ENCODE measurements at regions not wholly inside any gene's neighbourhood (a gene's known extent, or its start where the extent isn't known, plus 50 kb on each side); places are given as distances from the start of the nearest gene placed in this dataset.
"Not testable (repeated sequence)": the region's sequence is repeated elsewhere in the genome, so short reads cannot be mapped to it uniquely, and the experiment has no call there.

DNA sequence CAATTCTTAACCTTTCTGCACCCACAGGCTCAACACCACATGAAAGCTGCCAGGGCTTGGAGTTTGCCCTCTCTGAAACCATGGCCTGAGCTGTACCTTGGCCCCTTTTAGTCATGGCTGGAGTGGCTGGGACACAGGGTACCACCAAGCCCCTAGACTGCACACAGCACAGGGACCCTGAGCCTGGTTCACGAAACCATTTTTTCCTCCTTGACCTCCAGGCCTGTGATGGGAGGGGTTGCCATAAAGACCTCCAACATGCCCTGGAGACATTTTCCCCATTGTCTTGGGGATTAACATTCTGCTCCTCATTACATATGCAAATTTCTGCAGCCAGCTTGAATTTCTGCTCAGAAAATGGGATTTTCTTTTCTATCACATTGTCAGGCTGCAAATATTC is 113.4 kb downstream of the XPNPEP1 start:
- DNase-seq = not testable (repeated sequence)

GRCh38 chr10:109801191-109801590 is 122.1 kb downstream of the XPNPEP1 start:
- not testable (repeated sequence) for DNase-seq

DNA sequence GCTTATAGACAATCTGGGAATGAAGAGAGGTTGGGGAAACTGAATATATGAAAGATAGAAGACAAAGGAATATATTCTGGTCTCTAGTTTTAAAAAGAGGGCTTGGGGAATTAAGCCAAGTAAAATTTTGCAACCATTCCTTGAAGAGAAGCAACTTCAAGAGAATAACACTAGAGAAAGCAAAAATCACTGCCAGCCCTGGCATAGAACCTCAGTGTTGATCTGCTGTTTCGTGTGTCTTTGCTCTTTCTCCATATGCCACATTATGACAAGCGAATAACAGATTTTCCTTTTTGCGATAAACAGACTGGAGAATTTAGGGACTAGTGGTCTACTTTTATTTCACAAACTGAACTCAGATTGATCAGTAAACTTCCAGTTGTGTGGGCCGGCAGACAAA is 132.7 kb downstream of the XPNPEP1 start:
- no peak for DNase-seq

DNA sequence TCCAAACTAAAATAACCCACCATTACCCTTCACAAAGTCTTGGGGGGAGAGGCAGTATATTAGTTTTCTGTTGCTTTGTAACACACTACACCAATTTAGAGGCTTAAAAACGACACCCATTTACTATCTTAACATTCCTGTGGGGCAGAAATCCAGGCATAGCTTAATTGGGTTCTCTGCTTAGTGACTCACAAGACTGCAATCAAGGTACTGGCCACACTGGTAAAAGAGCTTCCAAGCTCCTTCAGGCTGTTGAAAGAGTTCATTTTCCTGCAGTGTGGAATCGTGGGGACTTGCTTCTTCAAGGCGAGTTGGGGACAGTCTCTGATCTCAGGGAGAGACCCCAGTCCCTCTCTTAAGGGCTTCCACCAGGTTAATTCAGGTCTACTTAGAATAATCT is 139.1 kb downstream of the XPNPEP1 start:
- no peak for DNase-seq

- no peak for DNase-seq
Observed at GRCh38 chr10:109783286-109783685, 140.0 kb downstream of the XPNPEP1 start.

- no peak for DNase-seq
Observed at GRCh38 chr10:109780997-109781396, 142.3 kb downstream of the XPNPEP1 start.

- no peak for DNase-seq
Observed at GRCh38 chr10:109778993-109779392, 144.3 kb downstream of the XPNPEP1 start.

DNA sequence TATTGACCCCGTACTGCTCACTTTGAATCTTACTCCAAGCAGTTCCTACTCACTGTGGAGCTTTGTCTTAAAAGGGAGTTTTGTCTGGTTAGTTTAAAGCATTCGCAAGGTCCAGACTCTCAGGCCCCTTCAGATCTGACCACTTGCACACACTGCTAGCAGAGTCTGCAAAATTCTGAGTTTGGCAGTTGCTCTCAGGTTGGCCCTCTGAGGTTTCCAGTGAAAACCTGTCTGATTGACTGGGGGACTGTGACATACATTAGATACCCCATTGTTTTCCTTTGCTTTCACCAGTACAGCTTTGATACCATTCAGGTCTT is 149.2 kb downstream of the XPNPEP1 start:
- DNase-seq = no peak

- DNase-seq = no peak
Observed at GRCh38 chr10:109773288-109774120, 149.8 kb downstream of the XPNPEP1 start.

DNA sequence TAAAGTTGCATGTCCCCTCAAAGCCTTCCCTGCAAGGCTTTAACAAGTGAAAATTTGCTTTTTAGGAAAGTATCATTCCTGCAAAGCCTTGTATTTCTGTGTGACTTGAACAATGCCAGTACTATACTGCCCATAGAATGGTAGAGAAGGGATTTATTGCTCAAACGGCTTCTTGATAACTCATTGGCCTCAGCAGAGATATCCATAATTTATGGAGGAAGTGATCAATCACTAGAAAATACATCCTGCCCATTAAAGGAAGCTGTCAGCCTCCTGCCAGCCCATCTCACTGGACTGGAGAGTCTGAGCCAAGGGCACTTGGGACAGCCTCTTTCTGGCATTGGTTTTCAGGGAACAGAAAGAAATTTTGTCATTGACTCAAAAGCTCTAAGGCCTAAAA is 152.6 kb downstream of the XPNPEP1 start:
- no peak for DNase-seq

DNA sequence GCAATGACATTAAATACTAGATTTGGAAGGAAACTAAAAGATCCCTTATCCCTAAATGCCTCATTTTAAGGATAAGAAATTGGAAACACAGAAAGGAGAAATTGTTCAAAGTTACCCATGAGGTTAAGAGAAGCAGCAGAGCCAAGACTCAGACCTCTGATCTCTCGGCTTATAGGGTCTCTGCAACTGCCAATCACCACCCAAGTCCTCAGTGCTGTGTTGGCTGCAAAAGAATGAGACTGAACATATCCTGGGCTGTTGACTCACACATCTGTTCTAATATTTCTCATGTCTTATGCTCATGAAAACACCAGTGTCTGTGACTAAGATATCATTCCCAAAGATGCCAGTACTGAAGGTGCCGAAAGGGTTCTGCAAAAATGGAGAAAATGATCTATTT is 153.3 kb downstream of the XPNPEP1 start:
- no peak for DNase-seq

- DNase-seq = no peak
Observed at GRCh38 chr10:109765838-109766237, 157.5 kb downstream of the XPNPEP1 start.

DNA sequence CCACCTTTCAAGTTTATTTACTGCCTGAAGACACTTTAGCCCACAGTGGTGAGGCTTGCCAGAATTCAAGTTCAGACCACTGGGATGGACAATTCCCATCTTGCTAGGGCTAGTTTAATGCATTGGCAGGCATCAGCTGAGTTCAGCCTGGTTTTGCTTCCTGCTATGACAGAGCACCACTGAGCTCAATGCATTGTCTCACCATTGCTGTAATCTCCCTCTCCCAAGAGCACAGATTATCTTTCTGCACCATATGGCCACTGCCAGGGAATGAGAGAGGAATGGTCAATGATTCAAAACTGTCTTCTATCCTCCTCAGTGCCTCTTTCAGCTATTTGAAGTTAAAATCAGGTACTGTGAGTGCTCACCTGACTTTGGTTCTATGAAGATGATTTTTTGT is 160.8 kb downstream of the XPNPEP1 start:
- DNase-seq = no peak

DNA sequence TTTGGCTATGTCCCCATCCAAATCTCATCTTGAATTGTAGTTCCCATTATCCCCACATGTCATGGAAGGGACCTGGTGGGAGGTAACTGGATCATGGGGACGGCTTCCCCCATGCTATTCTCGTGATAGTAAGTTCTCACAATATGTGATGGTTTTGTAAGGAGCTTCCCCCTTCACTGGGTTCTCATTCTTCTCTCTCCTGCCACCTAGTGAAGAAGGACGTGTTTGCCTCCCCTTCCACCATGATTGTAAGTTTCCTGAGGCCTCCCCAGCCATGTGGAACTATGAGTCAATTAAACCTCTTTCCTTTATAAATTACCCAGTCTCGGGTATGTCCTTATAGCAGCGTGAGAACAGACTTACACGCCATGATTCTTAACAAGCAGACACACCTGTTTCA is 165.6 kb downstream of the XPNPEP1 start:
- not testable (repeated sequence) for DNase-seq

- no peak for DNase-seq
Observed at GRCh38 chr10:109746861-109747260, 176.4 kb downstream of the XPNPEP1 start.

DNA sequence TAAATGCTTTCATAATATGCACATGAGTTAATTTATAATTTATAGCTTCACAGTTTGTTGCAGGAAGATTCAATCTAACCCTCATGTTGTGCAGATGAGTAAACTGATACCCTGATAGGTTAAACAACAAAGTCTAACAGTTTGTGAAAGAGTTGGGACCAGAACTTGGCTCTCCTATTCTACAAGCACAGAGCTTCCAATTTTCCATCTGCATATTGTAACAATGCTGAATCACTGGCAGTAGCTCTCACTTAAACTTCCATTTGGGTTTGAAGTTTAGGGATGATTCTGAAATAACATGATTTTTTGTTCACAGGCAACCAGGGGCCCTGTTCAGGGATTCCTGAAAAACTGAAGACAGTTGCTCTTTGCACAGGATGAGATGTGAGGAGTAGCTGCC is 179.3 kb downstream of the XPNPEP1 start:
- no peak for DNase-seq

DNA sequence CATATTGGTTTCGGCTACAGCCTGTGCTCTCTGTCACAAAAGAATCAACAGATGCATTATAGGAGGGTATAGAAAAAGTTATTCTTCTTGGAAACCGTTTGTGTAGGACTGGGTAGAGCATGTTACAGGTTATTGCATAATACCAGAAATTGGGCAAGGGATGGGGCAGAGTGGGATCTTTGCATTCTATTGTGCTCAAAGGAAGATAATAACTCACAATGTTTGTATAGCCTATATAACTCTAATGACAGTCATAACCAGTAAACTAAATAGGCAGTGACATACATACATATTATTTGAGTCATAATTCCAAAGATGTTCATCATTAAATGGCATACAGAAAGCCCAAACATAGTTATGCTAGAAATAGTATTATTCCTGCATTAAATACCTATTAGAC is 179.7 kb downstream of the XPNPEP1 start:
- DNase-seq = no peak

GRCh38 chr10:109743146-109743545 is 180.2 kb downstream of the XPNPEP1 start:
- no peak for DNase-seq

DNA sequence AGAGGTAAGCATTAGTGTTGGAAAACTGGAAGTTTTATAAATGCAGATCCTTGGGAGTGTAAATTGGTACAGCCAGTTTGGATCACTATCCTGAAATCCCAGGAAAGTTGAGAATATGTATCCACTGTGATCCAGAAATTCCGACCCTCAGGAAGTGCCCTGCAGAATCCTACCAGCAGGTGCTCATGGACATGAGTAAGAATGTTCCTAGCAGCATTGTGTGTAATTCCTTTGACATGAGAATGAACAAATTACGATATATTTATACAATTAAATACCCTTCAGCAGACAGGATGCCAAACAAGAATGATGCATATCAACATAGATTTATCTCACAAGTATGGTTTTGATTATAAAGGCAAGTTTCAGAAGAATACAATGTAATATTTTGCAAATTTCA is 181.6 kb downstream of the XPNPEP1 start:
- no peak for DNase-seq

DNA sequence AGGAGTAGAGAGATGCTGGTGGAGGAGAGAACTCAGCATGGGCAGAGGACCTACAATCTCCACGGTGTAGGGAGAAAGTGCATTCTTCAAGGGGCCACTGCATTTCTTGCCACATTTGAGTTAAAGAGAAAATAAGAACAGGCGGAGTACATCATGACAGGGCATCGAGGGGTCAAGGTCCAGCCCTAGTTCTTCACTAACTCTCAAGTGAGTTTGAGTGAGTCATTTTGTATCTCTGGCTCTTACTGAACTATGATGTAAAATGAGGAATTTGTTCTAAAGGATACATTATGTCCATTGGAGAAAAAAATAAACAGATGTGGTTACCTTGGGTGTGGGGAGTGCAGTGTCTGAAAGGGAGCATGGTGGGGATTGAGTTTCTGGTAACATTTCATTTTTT is 182.9 kb downstream of the XPNPEP1 start:
- DNase-seq = no peak

- no peak for DNase-seq
Observed at GRCh38 chr10:109737626-109738025, 185.7 kb downstream of the XPNPEP1 start.

- no peak for DNase-seq
Observed at GRCh38 chr10:109737009-109737408, 186.3 kb downstream of the XPNPEP1 start.

- DNase-seq = no peak
Observed at GRCh38 chr10:109735776-109736175, 187.5 kb downstream of the XPNPEP1 start.

DNA sequence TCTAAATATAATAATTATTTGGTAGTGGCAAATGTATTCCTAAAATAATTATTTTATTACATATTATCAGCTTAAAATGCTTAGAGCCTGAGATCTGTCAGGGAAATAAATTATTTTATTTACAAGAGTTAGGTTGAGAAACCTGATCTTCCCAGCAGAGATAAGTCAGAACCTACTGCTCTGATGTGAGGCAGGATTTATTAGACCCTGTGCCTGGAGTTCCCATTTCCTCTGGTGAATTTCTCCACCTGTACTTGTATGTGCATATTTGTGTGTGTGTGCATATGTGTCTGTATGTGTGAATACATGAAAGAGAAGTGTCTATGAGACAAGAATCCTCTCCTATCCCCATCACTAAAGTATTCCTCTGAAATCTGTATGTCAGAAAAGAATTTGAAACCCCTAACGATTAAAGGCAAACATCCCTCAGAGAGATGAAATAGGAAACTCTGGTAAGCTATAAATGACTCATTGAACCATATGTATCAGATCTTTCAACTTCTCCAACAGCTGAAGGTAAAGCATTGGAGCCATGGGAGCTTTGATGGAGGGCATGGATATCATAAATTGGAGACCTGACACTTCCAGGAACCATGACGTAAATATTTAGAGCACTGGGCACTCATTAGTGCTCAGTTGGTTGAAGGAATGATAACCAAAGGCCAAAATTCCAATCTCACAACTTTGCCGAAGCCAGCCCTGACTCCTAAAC is 190.9 kb downstream of the XPNPEP1 start:
- DNase-seq = no peak

GRCh38 chr10:109729895-109730294 is 193.4 kb downstream of the XPNPEP1 start:
- DNase-seq = not testable (repeated sequence)

All from NCI-H446 treated with DMSO at 0.1 percent for 48 hours (cell line).